ENCODE measurements at regions not wholly inside any gene's neighbourhood (a gene's known extent, or its start where the extent isn't known, plus 50 kb on each side); places are given as distances from the start of the nearest gene placed in this dataset.

DNA sequence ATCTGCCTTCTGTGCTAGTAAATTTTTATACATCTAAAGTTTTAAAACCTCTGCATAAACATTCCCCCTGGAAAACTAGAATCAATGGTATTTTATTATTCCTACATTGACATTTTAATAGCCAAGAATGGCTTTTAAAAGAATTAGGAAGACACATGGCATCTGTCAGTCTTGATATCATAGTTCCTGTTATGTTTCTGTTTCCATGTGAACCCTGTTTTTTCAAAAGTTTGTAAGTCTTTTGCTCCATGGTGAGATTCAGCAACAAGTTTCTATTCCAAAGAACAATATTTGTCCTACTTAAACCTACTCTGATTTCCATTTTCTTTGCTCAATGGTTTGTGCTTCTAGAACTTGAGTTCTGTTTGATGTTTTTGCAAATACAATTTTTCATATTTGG lies 95.2 kb downstream of the PLEKHG1 start:
- no peaks in the 10 kb centered on the region for H3K4me1 ChIP-seq (replicated peaks in 1 of 2; ENCODE audit: control insufficient read depth in 2 of 2, insufficient read depth in 2 of 2, low read length in 2 of 2)
- BruUV-seq (replicated peaks) = no TSS peak
- H3K4me3 ChIP-seq = no peak overlapping the region
- H3K79me2 ChIP-seq (ENCODE audit: control insufficient read depth, insufficient read depth, low read length) = no peaks in the 10 kb centered on the region
- no peak for FAIRE-seq
- H3K4me2 ChIP-seq (ENCODE audit: insufficient read depth, low read length) = no peak overlapping the region
- no peak for ATAC-seq
- TF ChIP-seq TBP (optimal IDR thresholded peaks at IDR 0.05; ENCODE audit: low read depth, low read length) = no peak
- no peak for TF ChIP-seq L3MBTL2 (IDR thresholded peaks at IDR 0.05)
- TF ChIP-seq, protein P1, sequence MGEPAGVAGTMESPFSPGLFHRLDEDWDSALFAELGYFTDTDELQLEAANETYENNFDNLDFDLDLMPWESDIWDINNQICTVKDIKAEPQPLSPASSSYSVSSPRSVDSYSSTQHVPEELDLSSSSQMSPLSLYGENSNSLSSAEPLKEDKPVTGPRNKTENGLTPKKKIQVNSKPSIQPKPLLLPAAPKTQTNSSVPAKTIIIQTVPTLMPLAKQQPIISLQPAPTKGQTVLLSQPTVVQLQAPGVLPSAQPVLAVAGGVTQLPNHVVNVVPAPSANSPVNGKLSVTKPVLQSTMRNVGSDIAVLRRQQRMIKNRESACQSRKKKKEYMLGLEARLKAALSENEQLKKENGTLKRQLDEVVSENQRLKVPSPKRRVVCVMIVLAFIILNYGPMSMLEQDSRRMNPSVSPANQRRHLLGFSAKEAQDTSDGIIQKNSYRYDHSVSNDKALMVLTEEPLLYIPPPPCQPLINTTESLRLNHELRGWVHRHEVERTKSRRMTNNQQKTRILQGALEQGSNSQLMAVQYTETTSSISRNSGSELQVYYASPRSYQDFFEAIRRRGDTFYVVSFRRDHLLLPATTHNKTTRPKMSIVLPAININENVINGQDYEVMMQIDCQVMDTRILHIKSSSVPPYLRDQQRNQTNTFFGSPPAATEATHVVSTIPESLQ (CRISPR knock-in tag; IDR thresholded peaks at IDR 0.05) = no peak
- no peak for TF ChIP-seq DDX20 (tag; IDR thresholded peaks at IDR 0.05; ENCODE audit: low read depth)
- TF ChIP-seq ZNF311 (CRISPR knock-in tag; IDR thresholded peaks at IDR 0.05) = no peak
- TF ChIP-seq, protein P2, sequence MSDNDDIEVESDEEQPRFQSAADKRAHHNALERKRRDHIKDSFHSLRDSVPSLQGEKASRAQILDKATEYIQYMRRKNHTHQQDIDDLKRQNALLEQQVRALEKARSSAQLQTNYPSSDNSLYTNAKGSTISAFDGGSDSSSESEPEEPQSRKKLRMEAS (CRISPR knock-in tag; IDR thresholded peaks at IDR 0.05) = no peak
- H4K20me1 ChIP-seq (replicated peaks; ENCODE audit: control insufficient read depth, insufficient read depth, low read length) = no peaks in the 10 kb centered on the region
- H3K27ac ChIP-seq (ENCODE audit: extremely low read depth, low read depth, low read length) = no peak overlapping the region
- in situ Hi-C loops (cut with MboI) (no loop called here), intact Hi-C loops (cut with micrococcal nuclease) (no loop called here)
- no peaks in the 10 kb centered on the region for H3K9me3 ChIP-seq (replicated peaks; ENCODE audit: control insufficient read depth, insufficient read depth, low read depth, low read length)
- no peak for DNase-seq (ENCODE audit: extremely low read depth in 1 of 4, low spot score in 3 of 4)
- H3K36me3 ChIP-seq (ENCODE audit: control insufficient read depth, insufficient read depth, low read length) = no peaks in the 10 kb centered on the region
- H2AFZ ChIP-seq (ENCODE audit: low read depth, low read length) = no peak overlapping the region
- no peak overlapping the region for H3K9ac ChIP-seq (ENCODE audit: insufficient read depth in 1 of 2, low read depth in 2 of 2, low read length in 2 of 2)
- H3K9me1 ChIP-seq (ENCODE audit: control insufficient read depth, insufficient read depth, low read length) = no peaks in the 10 kb centered on the region
- POLR2A ChIA-PET = interaction anchor here (1.3 kb wide), 1 partner anchor 9 kb away, joined by 4 read pairs; no protein-coding TSS in a partner anchor
- H3K27me3 ChIP-seq (ENCODE audit: control insufficient read depth in 2 of 2, insufficient read depth in 2 of 2, low read length in 2 of 2) = peaks cover 18 to 26% of the 10 kb centered on the region in 2 experiments
- CTCF ChIA-PET (ENCODE audit: low intra/inter-chr PET ratio) = interaction anchor here (0.6 kb wide), 1 partner anchor 9 kb away, joined by 3 read pairs; no protein-coding TSS in a partner anchor
